Large intestine (tissue), 3 donors: ENCODE measurements at regions not wholly inside any gene's neighbourhood (a gene's known extent, or its start where the extent isn't known, plus 50 kb on each side); places are given as distances from the start of the nearest gene placed in this dataset.

Source experiments
- DNase-seq, 2 donors: peaks; one replicate each; pipeline versions ENCODE4 v3.0.0 to v3.0.0-alpha.2; 2013
- H3K27ac ChIP-seq: one replicate; pipeline ENCODE4 v1.5.1; 2013; ENCODE audit warnings: low read length
- H3K27me3 ChIP-seq: 2 replicates; pipeline ENCODE4 v1.6.1; 2013; ENCODE audit warnings: low read length; ENCODE audit not compliant: control insufficient read depth, insufficient read depth
- H3K36me3 ChIP-seq: 2 replicates; pipeline ENCODE4 v1.6.1; 2013; ENCODE audit warnings: low read length; ENCODE audit not compliant: control insufficient read depth, insufficient read depth
- H3K4me1 ChIP-seq: one replicate; pipeline ENCODE4 v1.6.1; 2013; ENCODE audit warnings: low read length; ENCODE audit not compliant: control insufficient read depth, insufficient read depth
- H3K4me3 ChIP-seq: one replicate; pipeline ENCODE4 v1.5.1; 2013; ENCODE audit warnings: low read length
- H3K9me3 ChIP-seq: one replicate; pipeline ENCODE4 v1.6.1; 2013; ENCODE audit warnings: mild to moderate bottlenecking, low read depth, low read length, moderate library complexity; ENCODE audit not compliant: control insufficient read depth
- WGBS: methylation state at CpG from one replicate; pipeline ENCODE4 v1.1.5; 2013; ENCODE audit warnings: low lambda C conversion rate; ENCODE audit not compliant: insufficient coverage; 5-methylcytosine and 5-hydroxymethylcytosine counted together

DNA sequence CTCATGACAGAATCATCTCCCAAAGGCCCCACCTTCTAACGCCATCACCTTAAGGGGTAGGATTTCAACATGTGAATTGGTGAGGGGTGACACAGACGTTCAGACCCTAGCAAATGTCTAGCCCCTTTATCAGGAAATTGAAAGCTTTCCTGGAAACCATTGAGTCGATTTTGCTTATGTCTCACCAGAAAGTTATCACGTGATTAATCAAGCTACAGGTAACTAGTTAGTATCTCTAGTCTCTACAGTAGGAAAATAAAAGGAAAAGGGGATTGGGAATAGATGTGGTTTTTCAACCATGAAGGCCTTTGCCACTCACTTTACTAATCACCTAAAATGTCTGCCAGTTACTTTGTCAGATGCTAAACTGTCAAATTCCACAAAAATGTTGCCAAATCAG, 1133.0 kb downstream of the PDHA2 start:
- Histone ChIP-seq H3K36me3 (no peaks in the 10 kb centered on the region), H3K4me1 (no peaks in the 10 kb centered on the region), H3K4me3 (no peak overlapping the region), H3K9me3 (no peaks in the 10 kb centered on the region), H3K27me3 (no peaks in the 10 kb centered on the region), H3K27ac (no peak overlapping the region)
- 90% methylated on average over 2 of the region's 4 CpGs for WGBS
- DNase-seq, result no peak

DNA sequence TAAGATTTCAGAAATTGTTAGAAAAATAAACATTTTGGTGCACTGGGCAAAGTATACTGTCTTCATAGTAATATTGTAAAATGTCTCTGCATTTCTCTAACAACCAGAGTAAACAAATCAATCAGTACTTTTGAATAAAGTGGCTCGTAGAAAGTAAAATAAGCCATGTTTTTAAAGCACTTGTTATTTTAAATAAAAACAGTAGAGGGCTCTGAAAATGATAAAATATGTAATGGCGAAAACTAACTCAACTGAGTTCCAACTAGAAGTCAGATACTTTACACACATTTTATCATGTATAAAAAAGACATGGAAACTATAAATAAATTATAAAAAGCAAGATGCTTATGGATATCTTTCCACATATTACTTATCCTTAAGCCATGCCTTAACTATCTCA, 1134.4 kb downstream of the PDHA2 start:
- DNase-seq, result no peak
- Histone ChIP-seq H3K9me3 (no peaks in the 10 kb centered on the region), H3K4me1 (no peaks in the 10 kb centered on the region), H3K4me3 (no peak overlapping the region), H3K27me3 (no peaks in the 10 kb centered on the region), H3K36me3 (no peaks in the 10 kb centered on the region), H3K27ac (no peak overlapping the region)
- 79% methylated on average over 2 of the region's 2 CpGs for WGBS

DNA sequence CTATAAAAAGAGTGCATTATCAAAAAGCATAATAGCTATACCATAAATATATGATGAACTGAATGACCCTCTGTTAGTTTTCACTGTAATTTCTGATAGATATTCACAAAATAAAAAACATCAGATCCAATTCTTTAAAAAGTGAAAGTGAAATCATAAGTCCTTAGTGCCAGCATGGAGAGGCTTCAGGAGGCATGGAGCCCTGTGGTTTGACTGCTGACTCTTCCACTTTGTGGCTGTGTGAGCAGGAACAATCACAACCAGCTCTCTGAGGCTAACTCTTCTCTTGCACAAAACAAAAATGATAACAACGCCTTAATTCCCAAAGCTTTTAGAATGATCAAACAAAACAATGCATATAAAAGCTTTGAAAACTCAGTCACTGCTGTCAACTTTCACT, 1143.9 kb downstream of the PDHA2 start:
- Histone ChIP-seq H3K9me3 (no peaks in the 10 kb centered on the region), H3K36me3 (no peaks in the 10 kb centered on the region), H3K27me3 (no peaks in the 10 kb centered on the region), H3K27ac (no peak overlapping the region), H3K4me3 (no peak overlapping the region), H3K4me1 (no peaks in the 10 kb centered on the region)
- no peak for DNase-seq
- 100% methylated on average over 1 of the region's 1 CpG for WGBS

DNA sequence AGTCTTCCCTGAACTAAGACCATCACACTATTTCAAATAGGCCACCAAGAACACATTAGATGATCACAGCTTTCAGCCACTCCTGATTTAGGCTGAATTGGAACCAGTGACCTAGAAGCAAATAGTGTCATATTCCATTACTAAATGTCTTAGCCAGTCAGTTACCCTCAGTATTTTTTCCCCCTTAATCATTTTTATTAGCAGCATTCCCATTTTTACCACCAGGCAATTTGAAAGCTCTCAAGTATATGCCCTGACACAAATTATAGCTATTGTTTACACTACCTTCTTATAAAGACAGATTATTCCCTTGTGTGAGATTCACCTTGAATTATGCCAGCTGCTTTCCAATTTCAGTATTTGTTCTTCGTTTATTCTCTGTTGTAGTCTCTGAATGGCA, 1146.9 kb downstream of the PDHA2 start:
- Histone ChIP-seq H3K27me3 (no peaks in the 10 kb centered on the region), H3K36me3 (no peaks in the 10 kb centered on the region), H3K4me1 (no peaks in the 10 kb centered on the region), H3K9me3 (no peaks in the 10 kb centered on the region), H3K4me3 (no peak overlapping the region), H3K27ac (no peak overlapping the region)
- no peak for DNase-seq
- WGBS, result 100% methylated on average over 1 of the region's 1 CpG

DNA sequence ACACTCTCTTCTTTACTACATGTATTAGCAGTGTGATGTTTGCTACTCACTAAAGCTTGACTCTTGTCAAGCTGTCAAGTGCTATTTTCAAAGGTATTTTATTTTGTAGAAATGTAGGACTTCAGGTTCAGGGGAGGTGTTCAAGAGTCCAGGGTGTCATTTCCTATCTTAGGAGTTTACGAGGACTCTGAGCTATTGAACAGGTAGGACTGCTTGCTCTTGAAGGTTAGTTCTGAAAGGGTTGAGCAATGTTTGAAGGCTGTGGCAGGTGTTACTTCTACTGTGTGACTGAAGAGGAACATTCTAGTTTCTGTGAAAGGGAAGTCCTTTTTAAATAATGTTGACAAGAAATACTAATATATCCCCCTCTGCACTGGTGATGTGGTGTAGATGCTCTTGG, 1151.2 kb downstream of the PDHA2 start:
- Histone ChIP-seq H3K27me3 (no peaks in the 10 kb centered on the region), H3K36me3 (no peaks in the 10 kb centered on the region), H3K4me1 (no peaks in the 10 kb centered on the region), H3K27ac (no peak overlapping the region), H3K4me3 (no peak overlapping the region), H3K9me3 (no peaks in the 10 kb centered on the region)
- no CpG with 5 or more reads among the region's 1 CpG for WGBS
- peak; percentile 47 to 71 for DNase-seq

DNA sequence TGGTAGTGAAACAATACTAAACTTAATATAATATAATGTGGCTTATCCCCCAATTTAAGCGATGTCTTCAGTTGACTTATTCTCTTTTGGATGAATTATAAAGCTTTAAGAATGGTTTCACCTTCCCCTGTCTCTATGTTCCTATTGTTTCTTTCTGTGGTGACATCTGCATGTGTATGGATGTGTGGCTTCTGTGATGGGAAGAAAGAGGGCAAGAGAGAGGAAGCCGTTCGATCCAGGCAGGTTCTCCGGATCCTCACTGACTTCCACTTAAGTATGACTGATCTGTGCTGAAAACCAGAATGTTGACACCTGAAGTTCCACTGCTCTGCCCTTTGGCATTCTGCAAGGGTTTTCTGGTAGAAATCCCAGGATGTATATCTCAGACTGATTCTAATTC, 1150.8 kb downstream of the STPG2 start:
- no CpG with 5 or more reads among the region's 4 CpGs for WGBS
- Histone ChIP-seq H3K9me3 (no peaks in the 10 kb centered on the region), H3K4me1 (no peaks in the 10 kb centered on the region), H3K27me3 (no peaks in the 10 kb centered on the region), H3K36me3 (no peaks in the 10 kb centered on the region), H3K4me3 (no peak overlapping the region), H3K27ac (no peak overlapping the region)
- no peak for DNase-seq

DNA sequence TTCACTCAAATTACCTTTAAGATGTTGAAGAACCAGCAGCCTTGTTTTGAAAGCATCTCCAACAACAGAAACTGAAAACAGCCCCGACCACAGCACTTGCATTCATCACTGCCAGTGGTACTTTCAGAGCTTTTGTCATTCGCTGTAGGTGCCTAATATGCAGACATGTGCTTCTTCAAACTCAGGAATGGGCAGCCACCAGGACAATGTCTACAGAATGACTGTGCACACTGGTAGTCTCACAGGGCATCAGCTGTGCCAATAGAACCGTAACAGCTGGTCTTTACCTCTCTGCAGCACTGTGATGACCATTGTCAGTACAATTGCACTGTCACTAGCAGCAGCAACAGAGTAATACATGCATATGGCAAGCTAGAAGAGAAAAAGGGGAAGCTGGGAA, 1149.7 kb downstream of the STPG2 start:
- Histone ChIP-seq H3K27ac (no peak overlapping the region), H3K36me3 (no peaks in the 10 kb centered on the region), H3K4me1 (no peaks in the 10 kb centered on the region), H3K4me3 (no peak overlapping the region), H3K27me3 (no peaks in the 10 kb centered on the region), H3K9me3 (no peaks in the 10 kb centered on the region)
- no CpG with 5 or more reads among the region's 3 CpGs for WGBS
- no peak for DNase-seq

DNA sequence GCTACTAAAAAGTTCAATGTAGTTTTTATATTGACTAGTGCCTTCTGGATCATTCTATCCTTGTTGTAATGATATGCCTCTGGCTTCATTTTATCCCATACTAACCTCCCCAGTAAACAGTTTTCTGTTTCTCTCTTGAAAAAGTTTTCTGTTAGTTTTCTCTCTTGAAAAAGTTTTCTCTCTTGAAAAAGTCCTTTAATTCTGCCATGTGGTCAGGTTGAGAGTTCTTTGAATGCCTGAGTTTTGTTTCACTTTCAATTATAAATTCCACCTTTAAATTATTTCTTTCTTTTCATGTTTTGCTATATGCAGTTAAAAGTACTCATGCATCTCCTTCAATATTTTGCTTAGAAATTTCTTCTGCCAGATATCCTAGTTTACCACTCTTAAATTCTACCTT, 1139.6 kb downstream of the STPG2 start:
- DNase-seq, result no peak
- H3K27ac ChIP-seq, result no peak overlapping the region
- H3K4me3 ChIP-seq, result no peak overlapping the region
- no peaks in the 10 kb centered on the region for H3K27me3 ChIP-seq
- no peaks in the 10 kb centered on the region for H3K9me3 ChIP-seq
- H3K36me3 ChIP-seq, result no peaks in the 10 kb centered on the region
- H3K4me1 ChIP-seq, result no peaks in the 10 kb centered on the region

DNA sequence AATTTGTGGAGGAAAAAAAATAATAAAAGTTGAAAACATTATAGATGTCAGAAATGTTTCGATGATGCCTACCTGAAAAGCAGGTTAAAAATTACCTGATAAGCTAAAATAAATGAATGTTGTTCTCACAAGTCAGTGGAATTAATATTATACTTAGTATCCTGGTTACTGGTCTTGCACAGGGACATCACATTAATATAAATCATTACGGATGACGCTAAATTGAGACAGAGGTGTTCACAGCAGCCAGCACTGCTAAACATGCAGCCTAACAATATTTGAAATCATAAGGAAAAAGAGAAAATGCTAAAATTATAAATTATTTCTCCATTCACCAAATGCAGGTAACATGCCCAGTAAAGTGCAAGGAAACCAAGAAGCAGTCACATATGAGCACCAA, 1130.0 kb downstream of the STPG2 start:
- peaks cover 3% of the 10 kb centered on the region for H3K4me1 ChIP-seq
- H3K27me3 ChIP-seq, result no peaks in the 10 kb centered on the region
- H3K4me3 ChIP-seq, result no peak overlapping the region
- H3K27ac ChIP-seq, result no peak overlapping the region
- H3K36me3 ChIP-seq, result no peaks in the 10 kb centered on the region
- no peak for DNase-seq
- no peaks in the 10 kb centered on the region for H3K9me3 ChIP-seq
- whole genome bisulfite sequencing, result 80% methylated on average over 3 of the region's 3 CpGs

DNA sequence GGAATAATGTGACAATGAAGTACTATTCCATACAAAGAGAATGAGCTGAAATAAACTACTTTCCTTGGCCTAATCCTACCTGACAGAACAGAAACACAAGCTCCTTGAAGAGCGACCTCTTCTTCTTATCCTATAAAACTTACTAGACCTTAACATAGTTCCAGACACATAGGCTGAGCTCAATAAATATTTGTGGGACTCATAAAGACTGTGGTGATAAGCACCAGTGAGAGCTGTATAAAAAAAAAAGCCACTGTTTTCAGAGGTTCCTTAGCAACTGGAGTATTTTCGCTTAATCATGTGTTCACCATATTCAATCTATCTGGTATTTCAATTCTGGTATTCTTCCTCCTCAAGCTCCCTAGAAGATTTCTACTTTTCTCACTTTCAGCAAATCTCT, 1129.6 kb downstream of the STPG2 start:
- Histone ChIP-seq H3K9me3 (no peaks in the 10 kb centered on the region), H3K27me3 (no peaks in the 10 kb centered on the region), H3K4me1 (peaks cover 3% of the 10 kb centered on the region), H3K27ac (no peak overlapping the region), H3K36me3 (no peaks in the 10 kb centered on the region), H3K4me3 (no peak overlapping the region)
- WGBS, result no CpG with 5 or more reads among the region's 2 CpGs
- DNase-seq, result peak; percentile 68 to 85

DNA sequence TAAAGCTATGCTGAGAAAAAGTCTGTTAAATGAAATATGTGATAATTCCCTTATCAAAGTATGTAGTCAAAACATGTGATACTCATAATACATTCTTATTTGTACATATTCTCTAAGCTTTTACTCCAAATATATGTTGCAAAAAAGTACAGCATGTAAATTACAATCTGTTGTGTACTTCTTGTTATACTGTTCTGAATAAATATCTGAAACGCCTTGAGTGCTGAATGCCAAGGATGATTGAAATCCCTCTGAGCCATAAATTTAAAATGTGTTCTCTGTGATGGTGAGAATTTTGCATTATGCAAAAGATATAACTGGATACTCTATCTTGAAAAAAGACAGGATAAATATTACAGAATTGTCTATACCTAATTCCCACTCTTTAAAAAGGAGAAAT, 1128.0 kb downstream of the STPG2 start:
- H3K9me3 ChIP-seq, result no peaks in the 10 kb centered on the region
- no peaks in the 10 kb centered on the region for H3K27me3 ChIP-seq
- no peak overlapping the region for H3K27ac ChIP-seq
- no peak for DNase-seq
- H3K4me3 ChIP-seq, result no peak overlapping the region
- H3K36me3 ChIP-seq, result no peaks in the 10 kb centered on the region
- WGBS, result 80% methylated on average over 1 of the region's 1 CpG
- H3K4me1 ChIP-seq, result peaks cover 3% of the 10 kb centered on the region
